HCT116 (cell line): ENCODE measurements at regions not wholly inside any gene's neighbourhood (a gene's known extent, or its start where the extent isn't known, plus 50 kb on each side); places are given as distances from the start of the nearest gene placed in this dataset.

Source experiments
- ATAC-seq: fragments of 200-7000 bp; cut with Tn5 transposase; 2 replicates; pipeline ENCODE4 v1.9.1; 2020; ENCODE audit warnings: mild to moderate bottlenecking, moderate library complexity
- BruUV-seq: library from RNA; stranded (reverse); fragments of 400-500 nt; replicated peaks from 2 replicates; lab custom pipeline; 2021; lab: Mats Ljungman, UMichigan
- CTCF ChIA-PET: fragments of 300-600 bp; sonication (Branson Sonifier 250); formaldehyde crosslinking; loops from one replicate; lab custom pipeline; 2021; ENCODE audit warnings: antibody characterized with exemption; lab: Charles Lee
- POLR2A ChIA-PET: fragments of 300-600, 350-600 bp; sonication (Branson Sonifier 250); formaldehyde crosslinking; loops from one replicate; lab custom pipeline; 2021; ENCODE audit warnings: antibody characterized with exemption; lab: Charles Lee
- RAD21 ChIA-PET, 2 experiments: fragments of 300-600 bp; sonication (Branson Sonifier 250); formaldehyde crosslinking; loops; one replicate each; lab custom pipeline; 2023; ENCODE audit warnings: low total read pairs in 2 of 2; ENCODE audit not compliant: uncharacterized antibody in 2 of 2, unreplicated experiment in 2 of 2, low non-redundant PET in 1 of 2; lab: Charles Lee
- DNase-seq: peaks from one replicate; pipeline ENCODE4 v3.0.0-alpha.2; 2010; ENCODE audit warnings: low read depth, low spot score
- H2AFZ ChIP-seq: fragments of 200-600 bp; shearing (Covaris generic), sonication (generic); 2 replicates; pipeline ENCODE4 v1.6.1; 2017; ENCODE audit warnings: low read depth, mixed run types, mixed read lengths, antibody characterized with exemption, low read length; ENCODE audit not compliant: poor library complexity, severe bottlenecking
- H3K27ac ChIP-seq: 2 replicates; pipeline ENCODE4 v1.5.1; 2012; ENCODE audit warnings: low read depth, low read length
- H3K27me3 ChIP-seq: fragments of 200-600 bp; sonication (generic); 2 replicates; pipeline ENCODE4 v1.6.1; 2016; ENCODE audit warnings: mixed run types, low read length, mixed read lengths; ENCODE audit not compliant: insufficient read depth
- H3K36me3 ChIP-seq, 2 experiments: fragments of 200-500 bp in 1 of 2; fragments of 200-600 bp in 1 of 2; sonication (Bioruptor generic) in 1 of 2; sonication (generic) in 1 of 2; 2 replicates each; pipeline versions ENCODE4 v1.5.1 to v1.6.1; 2014 to 2016; ENCODE audit warnings: low read length in 2 of 2, inconsistent platforms in 1 of 2, mixed read lengths in 1 of 2, mixed run types in 1 of 2; ENCODE audit not compliant: insufficient read depth in 2 of 2, control insufficient read depth in 1 of 2
- H3K4me1 ChIP-seq, 2 experiments: fragments of 200-600 bp in 1 of 2; sonication (generic) in 1 of 2; 2 replicates each; pipeline versions ENCODE4 v1.5.1 to v1.6.1; 2012 to 2017; ENCODE audit warnings: low read length in 2 of 2, inconsistent platforms in 1 of 2, mild to moderate bottlenecking in 1 of 2, mixed read lengths in 1 of 2, mixed run types in 1 of 2, moderate library complexity in 1 of 2; ENCODE audit not compliant: insufficient read depth in 2 of 2, control insufficient read depth in 1 of 2
- H3K4me2 ChIP-seq: fragments of 200-600 bp; sonication (generic); 2 replicates; pipeline ENCODE4 v1.6.1; 2017; ENCODE audit warnings: mixed run types, low read length, mixed read lengths
- H3K4me3 ChIP-seq, 2 experiments: fragments of 200-600 bp in 1 of 2; sonication (generic) in 1 of 2; replicated peaks in 1 of 2; 2 replicates each; pipeline ENCODE4 v1.5.1; 2011 to 2016; ENCODE audit warnings: low read length in 2 of 2, control low read depth in 1 of 2, low read depth in 1 of 2, mild to moderate bottlenecking in 1 of 2, mixed read lengths in 1 of 2, mixed run types in 1 of 2
- H3K79me2 ChIP-seq: fragments of 200-600 bp; sonication (generic); 2 replicates; pipeline ENCODE4 v1.6.1; 2017; ENCODE audit warnings: mild to moderate bottlenecking, mixed run types, low read length, moderate library complexity, mixed read lengths; ENCODE audit not compliant: insufficient read depth
- H3K9ac ChIP-seq: fragments of 200-600 bp; sonication (generic); 2 replicates; pipeline ENCODE4 v1.6.1; 2016; ENCODE audit warnings: low read length, mixed read lengths
- H3K9me2 ChIP-seq: fragments of 200-600 bp; sonication (generic), shearing (Covaris generic); 2 replicates; pipeline ENCODE4 v1.6.1; 2017; ENCODE audit warnings: mixed run types, mild to moderate bottlenecking, moderate library complexity; ENCODE audit not compliant: insufficient read depth
- H3K9me3 ChIP-seq, 2 experiments: fragments of 200-500 bp in 1 of 2; fragments of 200-600 bp in 1 of 2; sonication (Bioruptor generic) in 1 of 2; sonication (generic) in 1 of 2; 2 replicates each; pipeline ENCODE4 v1.6.1; 2014 to 2017; ENCODE audit warnings: low read length in 2 of 2, mixed read lengths in 2 of 2, inconsistent platforms in 1 of 2, low read depth in 1 of 2, mild to moderate bottlenecking in 1 of 2, mixed run types in 1 of 2, moderate library complexity in 1 of 2; ENCODE audit not compliant: control insufficient read depth in 1 of 2, insufficient read depth in 1 of 2
- H4K20me1 ChIP-seq: fragments of 200-600 bp; sonication (generic), shearing (Covaris generic); 2 replicates; pipeline ENCODE4 v1.6.1; 2017; ENCODE audit warnings: mixed run types, mild to moderate bottlenecking, moderate library complexity; ENCODE audit not compliant: insufficient read depth
- CBX3 ChIP-seq: IDR thresholded peaks from 2 replicates; pipeline ENCODE4 v1.6.1; 2012; ENCODE audit warnings: low read depth
- EGR1 ChIP-seq: IDR thresholded peaks from 2 replicates; pipeline ENCODE4 v1.6.1; 2012; ENCODE audit warnings: low read depth
- ELF1 ChIP-seq: IDR thresholded peaks from 2 replicates; pipeline ENCODE4 v1.6.1; 2012; ENCODE audit warnings: low read depth, borderline replicate concordance
- RAD21 ChIP-seq: IDR thresholded peaks from 2 replicates; pipeline ENCODE4 v1.6.1; 2012; ENCODE audit warnings: low read depth, mild to moderate bottlenecking
- REST ChIP-seq: IDR thresholded peaks from 2 replicates; pipeline ENCODE4 v1.6.1; 2012; ENCODE audit warnings: low read depth
- SIN3A ChIP-seq: IDR thresholded peaks from 2 replicates; pipeline ENCODE4 v1.6.1; 2012; ENCODE audit warnings: low read depth
- SP1 ChIP-seq: IDR thresholded peaks from 2 replicates; pipeline ENCODE4 v1.6.1; 2012; ENCODE audit warnings: low read depth
- YY1 ChIP-seq: IDR thresholded peaks from 2 replicates; pipeline ENCODE4 v1.6.1; 2011; ENCODE audit warnings: low read length, low read depth, moderate library complexity, mild to moderate bottlenecking; ENCODE audit not compliant: insufficient replicate concordance; ENCODE audit errors: extremely low read depth
- ZFX ChIP-seq: fragments of 450-650 bp; IDR thresholded peaks from 2 replicates; pipeline ENCODE4 v1.6.1; 2017
- intact Hi-C: fragments of 100-400 bp; cut with micrococcal nuclease; formaldehyde crosslinking; loops from 2 replicates; pipeline ENCODE4 v1.10.0; 2022
- TF ChIP-seq, protein P1 (sequence below): IDR thresholded peaks from 2 replicates; pipeline ENCODE4 v1.6.1; 2011; ENCODE audit warnings: mild to moderate bottlenecking, low read length, moderate library complexity; ENCODE audit not compliant: insufficient replicate concordance; ENCODE audit errors: extremely low read depth
- TF ChIP-seq, protein P2 (sequence below): IDR thresholded peaks from 2 replicates; pipeline ENCODE4 v1.6.1; 2012

DNA sequence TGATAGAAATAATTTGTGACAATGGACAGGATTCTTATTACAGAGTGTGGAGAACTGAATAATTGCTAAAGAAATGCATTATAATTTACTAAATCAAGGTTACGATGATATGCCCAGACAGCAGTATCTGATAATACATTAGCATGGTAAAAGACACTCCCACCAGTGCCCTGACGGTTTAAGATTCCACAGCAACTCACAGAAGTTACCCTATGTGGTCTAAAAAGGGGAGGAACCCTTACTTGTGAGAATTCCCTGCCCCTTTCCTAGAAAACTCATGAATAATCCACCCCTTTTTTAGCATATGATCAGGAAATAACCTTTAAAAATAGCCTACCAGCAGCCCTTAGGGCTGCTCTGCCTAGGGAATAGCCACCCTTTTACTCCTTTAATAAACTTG is 244.7 kb upstream of the SLC24A2 start:
- CTCF ChIA-PET, result no interaction called here
- BruUV-seq, result no TSS peak

More for the DNA sequence above, 244.7 kb upstream of the SLC24A2 start:
- H3K4me1 ChIP-seq, result no peaks in the 10 kb centered on the region
- H3K9me2 ChIP-seq, result no peaks in the 10 kb centered on the region
- no peaks in the 10 kb centered on the region for H3K79me2 ChIP-seq
- H3K27me3 ChIP-seq, result peaks cover 17% of the 10 kb centered on the region
- TF ChIP-seq RAD21, result no peak
- no peak for TF ChIP-seq YY1
- TF ChIP-seq EGR1, result no peak
- no peak for TF ChIP-seq SIN3A
- TF ChIP-seq, protein P1, sequence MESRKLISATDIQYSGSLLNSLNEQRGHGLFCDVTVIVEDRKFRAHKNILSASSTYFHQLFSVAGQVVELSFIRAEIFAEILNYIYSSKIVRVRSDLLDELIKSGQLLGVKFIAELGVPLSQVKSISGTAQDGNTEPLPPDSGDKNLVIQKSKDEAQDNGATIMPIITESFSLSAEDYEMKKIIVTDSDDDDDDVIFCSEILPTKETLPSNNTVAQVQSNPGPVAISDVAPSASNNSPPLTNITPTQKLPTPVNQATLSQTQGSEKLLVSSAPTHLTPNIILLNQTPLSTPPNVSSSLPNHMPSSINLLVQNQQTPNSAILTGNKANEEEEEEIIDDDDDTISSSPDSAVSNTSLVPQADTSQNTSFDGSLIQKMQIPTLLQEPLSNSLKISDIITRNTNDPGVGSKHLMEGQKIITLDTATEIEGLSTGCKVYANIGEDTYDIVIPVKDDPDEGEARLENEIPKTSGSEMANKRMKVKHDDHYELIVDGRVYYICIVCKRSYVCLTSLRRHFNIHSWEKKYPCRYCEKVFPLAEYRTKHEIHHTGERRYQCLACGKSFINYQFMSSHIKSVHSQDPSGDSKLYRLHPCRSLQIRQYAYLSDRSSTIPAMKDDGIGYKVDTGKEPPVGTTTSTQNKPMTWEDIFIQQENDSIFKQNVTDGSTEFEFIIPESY, result no peak
- TF ChIP-seq ELF1, result no peak
- TF ChIP-seq SP1, result no peak
- TF ChIP-seq CBX3, result no peak
- no peak for TF ChIP-seq REST
- TF ChIP-seq ZFX, result no peak
- TF ChIP-seq, protein P2, sequence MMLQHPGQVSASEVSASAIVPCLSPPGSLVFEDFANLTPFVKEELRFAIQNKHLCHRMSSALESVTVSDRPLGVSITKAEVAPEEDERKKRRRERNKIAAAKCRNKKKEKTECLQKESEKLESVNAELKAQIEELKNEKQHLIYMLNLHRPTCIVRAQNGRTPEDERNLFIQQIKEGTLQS, result no peak
- no peaks in the 10 kb centered on the region for H4K20me1 ChIP-seq
- H3K4me2 ChIP-seq, result no peak overlapping the region
- no peak overlapping the region for H3K4me3 ChIP-seq
- no peaks in the 10 kb centered on the region for H3K36me3 ChIP-seq
- ATAC-seq (no peak), DNase-seq (no peak)
- no peak overlapping the region for H3K9ac ChIP-seq
- intact Hi-C loops, result no loop called here
- ChIA-PET RAD21 (no interaction called here), POLR2A (no interaction called here)
- no peak overlapping the region for H2AFZ ChIP-seq
- no peaks in the 10 kb centered on the region for H3K9me3 ChIP-seq
- no peak overlapping the region for H3K27ac ChIP-seq
